Adipocyte (in vitro differentiated cells): ENCODE measurements at regions not wholly inside any gene's neighbourhood (a gene's known extent, or its start where the extent isn't known, plus 50 kb on each side); places are given as distances from the start of the nearest gene placed in this dataset.
"Not testable (repeated sequence)": the region's sequence is repeated elsewhere in the genome, so short reads cannot be mapped to it uniquely, and the experiment has no call there.

ENCODE experiments used
- DNase-seq: peaks from one replicate; pipeline ENCODE4 v3.0.0-alpha.2; 2015; ENCODE audit warnings: low read depth
- H3K27me3 ChIP-seq: replicated peaks from 2 replicates; pipeline ENCODE4 v1.7.0; 2013; ENCODE audit warnings: mild to moderate bottlenecking, low read length, moderate library complexity; ENCODE audit not compliant: control insufficient read depth, insufficient read depth
- H3K36me3 ChIP-seq: 2 replicates; pipeline ENCODE4 v1.7.0; 2013; ENCODE audit warnings: low read length, mild to moderate bottlenecking, moderate library complexity; ENCODE audit not compliant: control insufficient read depth, insufficient read depth, severe bottlenecking
- H3K4me1 ChIP-seq: 2 replicates; pipeline ENCODE4 v1.7.0; 2013; ENCODE audit warnings: mild to moderate bottlenecking, low read length, moderate library complexity; ENCODE audit not compliant: control insufficient read depth, insufficient read depth
- H3K4me3 ChIP-seq: 2 replicates; pipeline ENCODE4 v1.7.0; 2013; ENCODE audit warnings: mild to moderate bottlenecking, low read length, moderate library complexity
- H3K9ac ChIP-seq: 2 replicates; pipeline ENCODE4 v1.7.0; 2013; ENCODE audit warnings: mild to moderate bottlenecking, low read length, moderate library complexity
- H3K9me3 ChIP-seq: 2 replicates; pipeline ENCODE4 v1.7.0; 2013; ENCODE audit warnings: mild to moderate bottlenecking, low read length, moderate library complexity; ENCODE audit not compliant: control insufficient read depth

- H3K9me3 ChIP-seq, result peaks cover 11% of the 10 kb centered on the region
- H3K27me3 ChIP-seq, result no peaks in the 10 kb centered on the region
- H3K9ac ChIP-seq, result no peak overlapping the region
- peaks cover 9% of the 10 kb centered on the region for H3K4me1 ChIP-seq
- H3K4me3 ChIP-seq, result no peak overlapping the region
- no peaks in the 10 kb centered on the region for H3K36me3 ChIP-seq
- peak; percentile 42 for DNase-seq
These were observed 67.9 kb upstream of the HECW1 start for GRCh38 chr7:43044511-43044910.

- Histone ChIP-seq H3K27me3 (peaks cover 3% of the 10 kb centered on the region), H3K9me3 (peaks cover 15% of the 10 kb centered on the region), H3K36me3 (no peaks in the 10 kb centered on the region), H3K4me3 (no peak overlapping the region), H3K9ac (no peak overlapping the region), H3K4me1 (peaks cover 3% of the 10 kb centered on the region)
- no peak for DNase-seq
These were observed 58.3 kb upstream of the HECW1 start for GRCh38 chr7:43054052-43054722.

- Histone ChIP-seq H3K9me3 (no peaks in the 10 kb centered on the region), H3K4me3 (no peak overlapping the region), H3K9ac (no peak overlapping the region), H3K36me3 (no peaks in the 10 kb centered on the region), H3K27me3 (peaks cover 3% of the 10 kb centered on the region), H3K4me1 (peaks cover 3% of the 10 kb centered on the region)
- DNase-seq, result no peak
These were observed 55.3 kb upstream of the HECW1 start for GRCh38 chr7:43057141-43057540.

- H3K4me3 ChIP-seq, result no peak overlapping the region
- no peak overlapping the region for H3K9ac ChIP-seq
- DNase-seq, result no peak
- no peaks in the 10 kb centered on the region for H3K36me3 ChIP-seq
- H3K27me3 ChIP-seq, result peaks cover 3% of the 10 kb centered on the region
- H3K9me3 ChIP-seq, result no peaks in the 10 kb centered on the region
- peaks cover 3% of the 10 kb centered on the region for H3K4me1 ChIP-seq
These were observed 54.0 kb upstream of the HECW1 start for GRCh38 chr7:43058271-43059066.

- H3K4me3 ChIP-seq, DNase-seq, H3K27me3 ChIP-seq, H3K9ac ChIP-seq, H3K9me3 ChIP-seq, H3K4me1 ChIP-seq, H3K36me3 ChIP-seq: not testable (repeated sequence)
These were observed 53.3 kb upstream of the HECW1 start for GRCh38 chr7:43059067-43059600.
